NCI-H1092 treated with DMSO at 0.1 percent for 48 hours (cell line): ENCODE measurements at regions not wholly inside any gene's neighbourhood (a gene's known extent, or its start where the extent isn't known, plus 50 kb on each side); places are given as distances from the start of the nearest gene placed in this dataset.
"Not testable (repeated sequence)": the region's sequence is repeated elsewhere in the genome, so short reads cannot be mapped to it uniquely, and the experiment has no call there.

Source experiments
- DNase-seq: peaks from one replicate; lab custom pipeline; 2025; lab: John Stamatoyannopoulos, UW

GRCh38 chr1:47684964-47685762, 247.3 kb downstream of the FOXD2 start:
- no peak for DNase-seq

- no peak for DNase-seq
Measured at GRCh38 chr1:47685763-47686066, 247.9 kb downstream of the FOXD2 start.

GRCh38 chr1:47686731-47687630, 249.1 kb downstream of the FOXD2 start:
- no peak for DNase-seq

GRCh38 chr1:47687631-47688460, 250.0 kb downstream of the FOXD2 start:
- no peak for DNase-seq

GRCh38 chr1:47688461-47689296, 250.8 kb downstream of the FOXD2 start:
- DNase-seq: no peak

- DNase-seq: no peak
Measured at GRCh38 chr1:47689894-47690293, 252.1 kb downstream of the FOXD2 start.

GRCh38 chr1:47690341-47691250, 252.8 kb downstream of the FOXD2 start:
- no peak for DNase-seq

- DNase-seq: not testable (repeated sequence)
Measured at GRCh38 chr1:47691293-47691692, 253.4 kb downstream of the FOXD2 start.

GRCh38 chr1:47692196-47692595, 254.4 kb downstream of the FOXD2 start:
- DNase-seq: no peak

GRCh38 chr1:47693115-47693514, 255.3 kb downstream of the FOXD2 start:
- no peak for DNase-seq

GRCh38 chr1:47694011-47694890, 256.4 kb downstream of the FOXD2 start:
- DNase-seq: no peak

GRCh38 chr1:47696404-47696736, 258.5 kb downstream of the FOXD2 start:
- DNase-seq: no peak

GRCh38 chr1:47696737-47697441, 259.0 kb downstream of the FOXD2 start:
- no peak for DNase-seq

GRCh38 chr1:47697616-47698335, 259.9 kb downstream of the FOXD2 start:
- no peak for DNase-seq

GRCh38 chr1:47699492-47700235, 261.8 kb downstream of the FOXD2 start:
- DNase-seq: no peak

GRCh38 chr1:47701283-47701682, 263.4 kb downstream of the FOXD2 start:
- DNase-seq: no peak

GRCh38 chr1:47701741-47702515, 264.1 kb downstream of the FOXD2 start:
- DNase-seq: no peak
